ENCODE measurements at regions not wholly inside any gene's neighbourhood (a gene's known extent, or its start where the extent isn't known, plus 50 kb on each side); places are given as distances from the start of the nearest gene placed in this dataset.
"Not testable (repeated sequence)": the region's sequence is repeated elsewhere in the genome, so short reads cannot be mapped to it uniquely, and the experiment has no call there.

GRCh38 chr5:105619725-105620124 lies 2051.0 kb downstream of the EFNA5 start:
- H3K4me1 Mint-ChIP-seq (ENCODE audit: unreplicated experiment), result no peaks in the 10 kb centered on the region
- H3K27me3 Mint-ChIP-seq (ENCODE audit: unreplicated experiment), result peaks cover 1% of the 10 kb centered on the region
- TF ChIP-seq CTCF (IDR thresholded peaks at IDR 0.05; ENCODE audit: unreplicated experiment), result no peak
- H3K36me3 Mint-ChIP-seq (ENCODE audit: low read depth, unreplicated experiment), result no peaks in the 10 kb centered on the region
- no peak overlapping the region for H3K27ac Mint-ChIP-seq (ENCODE audit: unreplicated experiment)
- H3K9me3 Mint-ChIP-seq (ENCODE audit: unreplicated experiment), result no peaks in the 10 kb centered on the region
- no peak for DNase-seq (ENCODE audit: low spot score)
- H3K4me3 Mint-ChIP-seq (ENCODE audit: unreplicated experiment), result no peak overlapping the region

- no peak for TF ChIP-seq CTCF (IDR thresholded peaks at IDR 0.05; ENCODE audit: unreplicated experiment)
- no peak for DNase-seq (ENCODE audit: low spot score)
- no peaks in the 10 kb centered on the region for H3K9me3 Mint-ChIP-seq (ENCODE audit: unreplicated experiment)
- H3K4me1 Mint-ChIP-seq (ENCODE audit: unreplicated experiment), result no peaks in the 10 kb centered on the region
- H3K36me3 Mint-ChIP-seq (ENCODE audit: low read depth, unreplicated experiment), result no peaks in the 10 kb centered on the region
- no peak overlapping the region for H3K4me3 Mint-ChIP-seq (ENCODE audit: unreplicated experiment)
- H3K27me3 Mint-ChIP-seq (ENCODE audit: unreplicated experiment), result peaks cover 1% of the 10 kb centered on the region
- H3K27ac Mint-ChIP-seq (ENCODE audit: unreplicated experiment), result no peak overlapping the region
Measured at GRCh38 chr5:105617436-105618215, 2053.1 kb downstream of the EFNA5 start.

GRCh38 chr5:105616599-105616998 lies 2054.0 kb upstream of the NUDT12 start:
- Mint-ChIP-seq H3K36me3 (ENCODE audit: low read depth, unreplicated experiment) (no peaks in the 10 kb centered on the region), H3K27ac (ENCODE audit: unreplicated experiment) (no peak overlapping the region), H3K9me3 (ENCODE audit: unreplicated experiment) (no peaks in the 10 kb centered on the region), H3K27me3 (ENCODE audit: unreplicated experiment) (peaks cover 1% of the 10 kb centered on the region), H3K4me1 (ENCODE audit: unreplicated experiment) (no peaks in the 10 kb centered on the region), H3K4me3 (ENCODE audit: unreplicated experiment) (no peak overlapping the region)
- DNase-seq (ENCODE audit: low spot score), result no peak
- no peak for TF ChIP-seq CTCF (IDR thresholded peaks at IDR 0.05; ENCODE audit: unreplicated experiment)

GRCh38 chr5:105602406-105602805 lies 2039.8 kb upstream of the NUDT12 start:
- not testable (repeated sequence) for H3K4me1 Mint-ChIP-seq (ENCODE audit: unreplicated experiment); H3K9me3 Mint-ChIP-seq (ENCODE audit: unreplicated experiment); H3K27me3 Mint-ChIP-seq (ENCODE audit: unreplicated experiment); DNase-seq (ENCODE audit: low spot score); H3K27ac Mint-ChIP-seq (ENCODE audit: unreplicated experiment); H3K4me3 Mint-ChIP-seq (ENCODE audit: unreplicated experiment); H3K36me3 Mint-ChIP-seq (ENCODE audit: low read depth, unreplicated experiment)

- no peaks in the 10 kb centered on the region for H3K4me1 Mint-ChIP-seq (ENCODE audit: unreplicated experiment)
- no peak overlapping the region for H3K27ac Mint-ChIP-seq (ENCODE audit: unreplicated experiment)
- TF ChIP-seq CTCF (IDR thresholded peaks at IDR 0.05; ENCODE audit: unreplicated experiment), result no peak
- H3K27me3 Mint-ChIP-seq (ENCODE audit: unreplicated experiment), result no peaks in the 10 kb centered on the region
- no peak for DNase-seq (ENCODE audit: low spot score)
- H3K9me3 Mint-ChIP-seq (ENCODE audit: unreplicated experiment), result no peaks in the 10 kb centered on the region
- no peaks in the 10 kb centered on the region for H3K36me3 Mint-ChIP-seq (ENCODE audit: low read depth, unreplicated experiment)
- no peak overlapping the region for H3K4me3 Mint-ChIP-seq (ENCODE audit: unreplicated experiment)
Measured at GRCh38 chr5:105593011-105593760, 2030.6 kb upstream of the NUDT12 start.

Measured in endothelial cell (in vitro differentiated cells).